Neural progenitor cell (in vitro differentiated cells): ENCODE measurements at regions not wholly inside any gene's neighbourhood (a gene's known extent, or its start where the extent isn't known, plus 50 kb on each side); places are given as distances from the start of the nearest gene placed in this dataset.

Experiments
- DNase-seq: peaks from one replicate; pipeline ENCODE4 v3.0.0-alpha.2; 2016; ENCODE audit warnings: low spot score
- H2AFZ ChIP-seq: fragments of 200-600 bp; sonication (generic); replicated peaks from 2 replicates; pipeline ENCODE4 v1.6.1; 2016; ENCODE audit warnings: antibody characterized with exemption
- H3F3A ChIP-seq: fragments of 200-600 bp; sonication (generic); 2 replicates; pipeline ENCODE4 v1.6.1; 2016; ENCODE audit warnings: antibody characterized with exemption, low read depth
- H3K27ac ChIP-seq: fragments of 200-600 bp; sonication (generic); 2 replicates; pipeline ENCODE4 v1.5.1; 2016; ENCODE audit warnings: mild to moderate bottlenecking
- H3K27me3 ChIP-seq: fragments of 200-600 bp; sonication (generic); 2 replicates; pipeline ENCODE4 v1.6.1; 2016; ENCODE audit warnings: mild to moderate bottlenecking, moderate library complexity
- H3K36me3 ChIP-seq: fragments of 200-600 bp; sonication (generic); 2 replicates; pipeline ENCODE4 v1.5.1; 2016
- H3K4me1 ChIP-seq: fragments of 200-600 bp; sonication (generic); 2 replicates; pipeline ENCODE4 v1.6.1; 2016; ENCODE audit warnings: mixed run types
- H3K4me2 ChIP-seq: fragments of 200-600 bp; sonication (generic); 2 replicates; pipeline ENCODE4 v1.6.1; 2016
- H3K4me3 ChIP-seq: fragments of 200-600 bp; sonication (generic); 2 replicates; pipeline ENCODE4 v1.5.1; 2016
- H3K79me2 ChIP-seq: fragments of 200-600 bp; sonication (generic); 2 replicates; pipeline ENCODE4 v1.6.1; 2016; ENCODE audit warnings: low read depth
- H3K9ac ChIP-seq: fragments of 200-600 bp; sonication (generic); 2 replicates; pipeline ENCODE4 v1.6.1; 2016
- H3K9me3 ChIP-seq: fragments of 200-600 bp; sonication (generic); 2 replicates; pipeline ENCODE4 v1.5.1; 2016; ENCODE audit warnings: low read depth
- H4K20me1 ChIP-seq: fragments of 200-600 bp; sonication (generic); 2 replicates; pipeline ENCODE4 v1.6.1; 2016; ENCODE audit warnings: low read depth
- H3K27ac Mint-ChIP-seq: 3 replicates; pipeline ENCODE4 v1.8.0; 2021; ENCODE audit warnings: mixed read lengths
- H3K27me3 Mint-ChIP-seq: 2 replicates; pipeline ENCODE4 v1.8.0; 2022; ENCODE audit warnings: low read depth, mild to moderate bottlenecking, inconsistent platforms, moderate library complexity, mixed read lengths; ENCODE audit not compliant: insufficient read depth
- H3K36me3 Mint-ChIP-seq: 3 replicates; pipeline ENCODE4 v1.8.0; 2021; ENCODE audit warnings: mixed read lengths
- H3K4me1 Mint-ChIP-seq: 3 replicates; pipeline ENCODE4 v1.8.0; 2021; ENCODE audit warnings: mixed read lengths
- H3K4me3 Mint-ChIP-seq: 3 replicates; pipeline ENCODE4 v1.8.0; 2021; ENCODE audit warnings: mild to moderate bottlenecking, moderate library complexity, mixed read lengths
- H3K9me3 Mint-ChIP-seq: 3 replicates; pipeline ENCODE4 v1.8.0; 2020; ENCODE audit warnings: mixed read lengths
- CTCF ChIP-seq: fragments of 200-600 bp; sonication (generic); IDR thresholded peaks from 2 replicates; pipeline ENCODE4 v1.5.1; 2017; ENCODE audit warnings: antibody characterized with exemption, mild to moderate bottlenecking
- EZH2 ChIP-seq: fragments of 200-600 bp; sonication (generic); IDR thresholded peaks from 2 replicates; pipeline ENCODE4 v1.6.1; 2017; ENCODE audit warnings: antibody characterized with exemption, mild to moderate bottlenecking, moderate library complexity
- EZH2phosphoT487 ChIP-seq: fragments of 200-600 bp; sonication (generic); IDR thresholded peaks from 2 replicates; pipeline ENCODE4 v1.6.1; 2017; ENCODE audit warnings: antibody characterized with exemption

GRCh38 chr16:17628983-17629382 lies 158.2 kb upstream of the XYLT1 start:
- DNase-seq, result no peak
- Mint-ChIP-seq H3K4me1 (peaks cover 3% of the 10 kb centered on the region), H3K9me3 (peaks cover 8% of the 10 kb centered on the region)

GRCh38 chr16:17622366-17622765 lies 151.6 kb upstream of the XYLT1 start:
- Mint-ChIP-seq H3K4me1 (no peaks in the 10 kb centered on the region), H3K27me3 (peaks cover 6% of the 10 kb centered on the region), H3K27ac (no peak overlapping the region), H3K4me3 (no peak overlapping the region), H3K9me3 (peaks cover 5% of the 10 kb centered on the region), H3K36me3 (peaks cover 2% of the 10 kb centered on the region)
- no peaks in the 10 kb centered on the region for H3K79me2 ChIP-seq
- TF ChIP-seq EZH2phosphoT487, result no peak
- TF ChIP-seq CTCF, result no peak
- TF ChIP-seq EZH2, result no peak
- H3K4me1 ChIP-seq, result no peaks in the 10 kb centered on the region
- H3K9ac ChIP-seq, result no peak overlapping the region
- H3K4me2 ChIP-seq, result no peak overlapping the region
- H3K27ac ChIP-seq, result no peak overlapping the region
- no peak overlapping the region for H3K4me3 ChIP-seq
- H3F3A ChIP-seq, result no peaks in the 10 kb centered on the region
- H3K9me3 ChIP-seq, result no peaks in the 10 kb centered on the region
- DNase-seq, result no peak
- no peaks in the 10 kb centered on the region for H3K27me3 ChIP-seq
- no peak overlapping the region for H2AFZ ChIP-seq
- H4K20me1 ChIP-seq, result no peaks in the 10 kb centered on the region
- no peaks in the 10 kb centered on the region for H3K36me3 ChIP-seq

More at GRCh38 chr16:17628983-17629382, 158.2 kb upstream of the XYLT1 start:
- H3K27ac Mint-ChIP-seq, result no peak overlapping the region
- peaks cover 2% of the 10 kb centered on the region for H3K36me3 Mint-ChIP-seq
- Histone ChIP-seq H3K4me2 (no peak overlapping the region), H3K36me3 (no peaks in the 10 kb centered on the region), H3K4me1 (no peaks in the 10 kb centered on the region), H3K9me3 (no peaks in the 10 kb centered on the region), H4K20me1 (no peaks in the 10 kb centered on the region), H3K4me3 (no peak overlapping the region), H3K27ac (no peak overlapping the region), H3K9ac (no peak overlapping the region), H3K79me2 (no peaks in the 10 kb centered on the region), H2AFZ (no peak overlapping the region), H3K27me3 (no peaks in the 10 kb centered on the region), H3F3A (no peaks in the 10 kb centered on the region)
- H3K27me3 Mint-ChIP-seq, result peaks cover 5% of the 10 kb centered on the region
- no peak overlapping the region for H3K4me3 Mint-ChIP-seq
- TF ChIP-seq EZH2 (no peak), CTCF (no peak), EZH2phosphoT487 (no peak)

- no peak overlapping the region for H3K4me3 Mint-ChIP-seq
- Histone ChIP-seq H2AFZ (no peak overlapping the region), H3F3A (no peaks in the 10 kb centered on the region), H3K4me3 (no peak overlapping the region), H3K79me2 (no peaks in the 10 kb centered on the region), H3K36me3 (no peaks in the 10 kb centered on the region), H3K9me3 (no peaks in the 10 kb centered on the region), H3K9ac (no peak overlapping the region), H3K27me3 (no peaks in the 10 kb centered on the region), H3K4me1 (no peaks in the 10 kb centered on the region), H4K20me1 (no peaks in the 10 kb centered on the region), H3K27ac (no peak overlapping the region), H3K4me2 (no peak overlapping the region)
- no peak overlapping the region for H3K27ac Mint-ChIP-seq
- no peaks in the 10 kb centered on the region for H3K4me1 Mint-ChIP-seq
- no peak for DNase-seq
- no peaks in the 10 kb centered on the region for H3K36me3 Mint-ChIP-seq
- H3K9me3 Mint-ChIP-seq, result no peaks in the 10 kb centered on the region
- peaks cover 3% of the 10 kb centered on the region for H3K27me3 Mint-ChIP-seq
- no peak for TF ChIP-seq EZH2phosphoT487
These were observed 148.5 kb upstream of the XYLT1 start for GRCh38 chr16:17619261-17619660.

- DNase-seq, result no peak
- H3K4me1 Mint-ChIP-seq, result no peaks in the 10 kb centered on the region
- H3K9ac ChIP-seq, result no peak overlapping the region
- no peak overlapping the region for H3K4me2 ChIP-seq
- H3K36me3 ChIP-seq, result no peaks in the 10 kb centered on the region
- TF ChIP-seq CTCF, result no peak
- TF ChIP-seq EZH2, result no peak
- no peak for TF ChIP-seq EZH2phosphoT487
- H3K27me3 ChIP-seq, result no peaks in the 10 kb centered on the region
- no peaks in the 10 kb centered on the region for H3K9me3 ChIP-seq
- no peak overlapping the region for H2AFZ ChIP-seq
- H3K27ac Mint-ChIP-seq, result no peak overlapping the region
- no peak overlapping the region for H3K27ac ChIP-seq
- H3K4me3 Mint-ChIP-seq, result no peak overlapping the region
- H3K9me3 Mint-ChIP-seq, result no peaks in the 10 kb centered on the region
- no peaks in the 10 kb centered on the region for H3K4me1 ChIP-seq
- no peak overlapping the region for H3K4me3 ChIP-seq
- H3K36me3 Mint-ChIP-seq, result no peaks in the 10 kb centered on the region
- no peaks in the 10 kb centered on the region for H4K20me1 ChIP-seq
- peaks cover 2% of the 10 kb centered on the region for H3K27me3 Mint-ChIP-seq
- no peaks in the 10 kb centered on the region for H3K79me2 ChIP-seq
- H3F3A ChIP-seq, result no peaks in the 10 kb centered on the region
These were observed 146.3 kb upstream of the XYLT1 start for GRCh38 chr16:17617021-17617552.
